KMS-11 (cell line): ENCODE measurements at regions not wholly inside any gene's neighbourhood (a gene's known extent, or its start where the extent isn't known, plus 50 kb on each side); places are given as distances from the start of the nearest gene placed in this dataset.

Source experiments
- H2AFZ ChIP-seq: fragments of 200-600 bp; sonication (generic); 2 replicates; pipeline ENCODE4 v1.6.1; 2016; ENCODE audit warnings: antibody characterized with exemption, mixed run types, low read depth
- H3K27ac ChIP-seq: fragments of 200-600 bp; sonication (generic); 2 replicates; pipeline ENCODE4 v1.6.1; 2016; ENCODE audit warnings: mild to moderate bottlenecking, mixed run types
- H3K27me3 ChIP-seq: fragments of 200-600 bp; sonication (generic); 2 replicates; pipeline ENCODE4 v1.6.1; 2017; ENCODE audit warnings: mild to moderate bottlenecking, low read depth, mixed run types, moderate library complexity; ENCODE audit not compliant: insufficient read depth
- H3K36me3 ChIP-seq: fragments of 200-600 bp; sonication (generic); 2 replicates; pipeline ENCODE4 v1.6.1; 2017; ENCODE audit warnings: mild to moderate bottlenecking, mixed run types; ENCODE audit not compliant: insufficient read depth
- H3K4me1 ChIP-seq: fragments of 200-600 bp; sonication (generic); 2 replicates; pipeline ENCODE4 v1.6.1; 2016; ENCODE audit warnings: mild to moderate bottlenecking, low read depth, mixed run types; ENCODE audit not compliant: poor library complexity, severe bottlenecking
- H3K4me2 ChIP-seq: fragments of 200-600 bp; sonication (generic); 2 replicates; pipeline ENCODE4 v1.7.0; 2016; ENCODE audit warnings: mild to moderate bottlenecking, mixed run types
- H3K4me3 ChIP-seq: fragments of 200-600 bp; sonication (generic); IDR thresholded peaks from 2 replicates; pipeline ENCODE4 v1.6.1; 2017; ENCODE audit warnings: low read depth, low read length, mixed read lengths; ENCODE audit not compliant: insufficient read depth
- H3K79me2 ChIP-seq: fragments of 200-600 bp; sonication (generic); 2 replicates; pipeline ENCODE4 v1.6.1; 2016; ENCODE audit warnings: low read depth, mixed run types; ENCODE audit not compliant: insufficient read depth
- H3K9ac ChIP-seq: fragments of 200-600 bp; sonication (generic); 2 replicates; pipeline ENCODE4 v1.6.1; 2016; ENCODE audit warnings: mild to moderate bottlenecking, mixed run types
- H4K20me1 ChIP-seq: fragments of 200-600 bp; sonication (generic); 2 replicates; pipeline ENCODE4 v1.6.1; 2016; ENCODE audit warnings: mild to moderate bottlenecking, mixed run types; ENCODE audit not compliant: insufficient read depth
- CTCF ChIP-seq: fragments of 200-600 bp; sonication (generic); conservative IDR thresholded peaks from 2 replicates; pipeline ENCODE4 v1.6.1; 2017; ENCODE audit warnings: low read depth, mild to moderate bottlenecking, antibody characterized with exemption, low read length, moderate library complexity, mixed read lengths

- Histone ChIP-seq H3K4me3 (no peak overlapping the region), H3K4me1 (no peaks in the 10 kb centered on the region), H2AFZ (no peak overlapping the region), H3K79me2 (no peaks in the 10 kb centered on the region; the same call in 1 of the 2 replicates), H3K27me3 (no peaks in the 10 kb centered on the region), H4K20me1 (no peaks in the 10 kb centered on the region), H3K27ac (no peak overlapping the region), H3K9ac (no peak overlapping the region), H3K36me3 (no peaks in the 10 kb centered on the region), H3K4me2 (no peak overlapping the region)
- TF ChIP-seq CTCF, result no peak
These were observed 527.8 kb upstream of the ZNF608 start for GRCh38 chr5:125274211-125274610.

- H3K4me2 ChIP-seq, result no peak overlapping the region
- no peak overlapping the region for H3K9ac ChIP-seq
- no peak overlapping the region for H3K4me3 ChIP-seq
- H3K27ac ChIP-seq, result no peak overlapping the region
- TF ChIP-seq CTCF, result no peak
- no peaks in the 10 kb centered on the region for H3K36me3 ChIP-seq
- no peaks in the 10 kb centered on the region for H3K27me3 ChIP-seq
- H2AFZ ChIP-seq, result no peak overlapping the region
- no peaks in the 10 kb centered on the region for H4K20me1 ChIP-seq
- no peaks in the 10 kb centered on the region for H3K4me1 ChIP-seq
- no peaks in the 10 kb centered on the region; the same call in 1 of the 2 replicates for H3K79me2 ChIP-seq
These were observed 528.7 kb upstream of the ZNF608 start for GRCh38 chr5:125274938-125275724.

- Histone ChIP-seq H2AFZ (no peak overlapping the region), H3K4me1 (no peaks in the 10 kb centered on the region), H3K79me2 (no peaks in the 10 kb centered on the region; the same call in 1 of the 2 replicates), H4K20me1 (no peaks in the 10 kb centered on the region), H3K36me3 (no peaks in the 10 kb centered on the region), H3K27ac (no peak overlapping the region), H3K9ac (no peak overlapping the region), H3K4me2 (no peak overlapping the region), H3K4me3 (no peak overlapping the region), H3K27me3 (no peaks in the 10 kb centered on the region)
- TF ChIP-seq CTCF, result no peak
These were observed 529.3 kb upstream of the ZNF608 start for GRCh38 chr5:125275725-125276090.

GRCh38 chr5:125276096-125276495 lies 529.7 kb upstream of the ZNF608 start:
- Histone ChIP-seq H2AFZ (no peak overlapping the region), H3K4me3 (no peak overlapping the region), H3K9ac (no peak overlapping the region), H3K27ac (no peak overlapping the region), H3K4me2 (no peak overlapping the region), H3K27me3 (no peaks in the 10 kb centered on the region), H3K79me2 (no peaks in the 10 kb centered on the region; the same call in 1 of the 2 replicates), H4K20me1 (no peaks in the 10 kb centered on the region), H3K36me3 (no peaks in the 10 kb centered on the region), H3K4me1 (no peaks in the 10 kb centered on the region)
- TF ChIP-seq CTCF, result no peak
